Erythroblast (primary cell): ENCODE measurements at regions not wholly inside any gene's neighbourhood (a gene's known extent, or its start where the extent isn't known, plus 50 kb on each side); places are given as distances from the start of the nearest gene placed in this dataset.

Source experiments
- DNase-seq, 2 experiments: peaks; one replicate each; lab custom pipeline; 2025; lab: John Stamatoyannopoulos, UW
- GATA1 ChIP-seq: IDR thresholded peaks from 2 replicates; pipeline ENCODE4 v1.6.1; 2011; ENCODE audit warnings: low read depth, mild to moderate bottlenecking, control low read depth, low read length, moderate library complexity
- POLR2A ChIP-seq: IDR thresholded peaks from 2 replicates; pipeline ENCODE4 v1.6.1; 2011; ENCODE audit warnings: mild to moderate bottlenecking, low read length

DNA sequence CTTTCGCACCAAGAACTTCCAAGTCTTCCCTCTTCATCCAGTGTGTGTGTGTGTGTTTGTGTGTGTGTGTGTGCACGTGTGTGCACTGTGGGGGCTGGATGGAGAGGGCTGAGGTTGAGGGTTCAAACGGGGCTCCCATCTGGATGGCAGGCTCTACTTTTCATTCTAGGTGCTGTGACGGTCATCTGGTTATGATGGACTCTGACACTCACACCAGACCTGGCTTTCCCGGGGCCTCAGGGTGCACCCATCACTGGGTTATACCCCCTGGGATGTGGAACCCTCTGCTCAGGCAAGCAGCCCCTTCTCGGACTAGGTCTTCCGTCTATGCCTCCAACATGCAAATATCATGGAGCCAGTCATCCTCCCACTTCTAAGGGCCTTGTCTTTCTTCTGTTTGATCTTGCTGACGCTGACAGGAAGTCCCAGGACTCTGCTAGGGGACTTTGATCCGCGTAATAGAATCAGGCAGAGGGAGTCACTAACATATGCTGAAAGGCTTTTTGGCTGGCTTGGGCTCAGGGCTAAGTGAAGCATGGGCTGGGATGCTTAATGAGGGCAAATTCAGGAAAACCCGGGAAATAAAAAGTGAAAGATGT, 313.6 kb downstream of the CDC5L start:
- no peak for DNase-seq
- TF ChIP-seq POLR2A (no peak), GATA1 (no peak)

GRCh38 chr6:44701637-44702101, 314.2 kb downstream of the CDC5L start:
- TF ChIP-seq POLR2A (no peak), GATA1 (no peak)
- no peak for DNase-seq

DNA sequence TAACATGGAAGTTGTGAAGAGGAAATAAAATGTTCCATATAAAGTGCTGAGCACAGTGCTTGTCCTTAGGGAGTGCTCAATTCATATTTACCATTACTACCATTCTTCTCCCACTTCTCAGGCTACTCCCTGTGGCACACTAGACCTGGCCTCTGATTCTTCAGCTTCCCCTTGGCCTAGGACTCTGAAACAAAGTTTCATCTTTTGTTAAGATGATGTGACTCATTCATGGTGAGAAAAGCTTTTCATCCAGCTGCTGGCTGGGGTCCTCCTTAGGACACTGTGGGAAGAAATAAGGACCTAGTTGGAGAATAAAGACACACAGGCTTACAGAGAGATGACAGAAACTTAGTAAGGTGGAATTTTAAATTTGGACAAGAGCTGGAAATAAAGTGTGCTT, 314.8 kb downstream of the CDC5L start:
- no peak for DNase-seq
- no peak for TF ChIP-seq GATA1
- TF ChIP-seq POLR2A: no peak

DNA sequence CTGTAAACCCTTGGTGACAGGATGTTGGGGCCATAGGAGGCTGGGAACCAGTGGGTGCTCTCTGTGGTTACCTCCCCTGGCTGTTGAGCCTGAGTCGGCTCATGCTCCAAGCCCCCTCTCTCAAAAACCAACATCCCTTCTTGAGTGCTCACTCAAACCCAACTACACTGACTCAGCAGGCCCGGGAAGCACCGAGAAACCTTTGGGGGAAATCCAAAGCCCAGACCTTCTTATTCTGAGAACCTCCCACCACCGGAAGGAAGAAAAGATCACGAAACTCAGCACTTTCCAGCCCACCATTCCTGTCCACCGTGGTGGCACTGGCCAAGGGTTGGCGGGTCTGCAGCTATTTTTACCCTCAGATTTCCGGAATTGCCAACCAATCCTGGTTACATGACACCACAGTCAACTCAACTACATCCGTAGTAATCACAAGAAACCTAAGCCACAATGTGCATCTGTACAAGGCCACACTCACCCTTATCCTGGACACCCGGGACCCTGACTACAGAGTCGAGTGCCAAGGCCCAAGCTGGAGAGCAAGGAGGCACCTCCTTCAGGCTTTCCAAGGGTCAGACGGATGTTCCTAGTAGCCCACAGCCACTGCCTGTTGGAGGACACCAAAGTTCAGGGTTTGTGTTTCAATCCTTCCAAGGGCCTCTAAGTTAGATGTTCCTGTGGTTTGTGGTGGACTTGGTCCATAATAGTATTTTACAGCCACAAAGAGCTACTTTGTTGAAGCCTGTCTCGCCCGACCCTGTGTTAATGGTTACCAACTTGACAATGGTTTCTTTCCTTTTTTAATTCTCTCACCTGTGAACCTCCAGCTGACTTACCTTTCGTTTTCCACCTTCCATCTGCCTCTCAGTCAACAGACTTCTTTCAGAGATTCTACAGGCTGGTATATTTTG, 317.0 kb downstream of the CDC5L start:
- no peak for DNase-seq
- TF ChIP-seq GATA1: no peak
- no peak for TF ChIP-seq POLR2A

- TF ChIP-seq POLR2A: no peak
- no peak for TF ChIP-seq GATA1
- DNase-seq: no peak
Observed at GRCh38 chr6:44705596-44705995, 318.1 kb downstream of the CDC5L start.

DNA sequence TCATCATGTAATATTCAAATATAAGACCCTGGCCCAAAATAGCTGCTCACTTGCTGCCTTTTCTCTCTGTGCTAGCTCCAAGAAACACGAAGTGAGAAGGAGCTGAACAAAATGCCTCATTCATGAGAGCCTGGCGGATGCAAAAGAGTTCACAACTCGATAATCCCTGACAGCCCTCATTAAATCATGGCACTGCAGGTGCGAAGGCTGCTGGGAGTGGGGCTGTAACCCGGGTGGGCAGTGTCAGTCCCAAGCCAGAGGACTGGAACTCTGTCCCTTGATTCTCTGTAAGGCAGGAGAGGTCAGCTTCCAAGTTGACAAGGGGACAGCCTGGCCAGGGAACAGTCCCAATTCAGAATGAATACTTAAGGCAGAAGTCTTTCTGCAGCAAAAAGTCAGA, 318.5 kb downstream of the CDC5L start:
- TF ChIP-seq POLR2A: no peak
- TF ChIP-seq GATA1: no peak
- DNase-seq: no peak

GRCh38 chr6:44708208-44708607, 320.7 kb downstream of the CDC5L start:
- TF ChIP-seq GATA1 (no peak), POLR2A (no peak)
- DNase-seq: no peak

DNA sequence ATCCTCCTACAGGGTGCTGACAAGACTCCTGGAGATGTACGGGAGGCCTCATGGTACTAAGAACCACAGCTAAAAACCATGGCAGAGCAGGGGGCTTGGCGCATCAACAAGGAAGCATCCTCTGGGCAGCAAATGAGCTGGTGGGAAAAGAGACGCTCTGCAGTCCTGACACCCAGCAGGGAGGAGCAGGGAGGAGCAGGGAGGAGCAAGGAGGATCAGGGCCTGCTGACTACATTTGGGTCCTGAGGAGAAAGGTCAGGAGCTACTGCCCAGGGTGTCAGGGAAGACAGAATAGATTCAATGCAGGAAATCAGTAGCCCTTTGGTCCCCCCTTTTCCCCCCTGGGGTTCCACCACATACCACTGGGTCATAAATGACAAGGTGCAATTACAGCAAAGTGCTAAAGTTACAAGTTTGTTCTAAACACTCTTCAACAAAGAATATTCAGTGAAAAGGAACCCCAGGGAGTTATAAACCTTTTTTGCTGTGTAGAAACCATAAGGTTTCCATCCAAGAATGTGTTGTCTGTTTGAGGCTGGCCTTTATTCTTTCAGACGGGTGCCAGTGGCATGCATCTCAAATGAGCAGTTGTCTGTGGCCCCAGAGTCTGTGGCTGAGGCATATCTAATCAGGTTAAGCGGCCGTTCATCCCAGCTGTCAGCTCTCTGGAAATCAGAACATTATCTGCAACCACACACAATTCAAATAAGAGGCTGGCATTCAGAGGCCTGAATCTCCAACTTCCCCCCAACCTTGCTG, 325.0 kb downstream of the CDC5L start:
- TF ChIP-seq GATA1: no peak
- DNase-seq: no peak

- DNase-seq: no peak
- TF ChIP-seq POLR2A (no peak), GATA1 (no peak)
Observed at GRCh38 chr6:44715188-44715587, 327.7 kb downstream of the CDC5L start.

GRCh38 chr6:44715925-44716324, 328.4 kb downstream of the CDC5L start:
- TF ChIP-seq POLR2A (no peak), GATA1 (no peak)
- no peak for DNase-seq

DNA sequence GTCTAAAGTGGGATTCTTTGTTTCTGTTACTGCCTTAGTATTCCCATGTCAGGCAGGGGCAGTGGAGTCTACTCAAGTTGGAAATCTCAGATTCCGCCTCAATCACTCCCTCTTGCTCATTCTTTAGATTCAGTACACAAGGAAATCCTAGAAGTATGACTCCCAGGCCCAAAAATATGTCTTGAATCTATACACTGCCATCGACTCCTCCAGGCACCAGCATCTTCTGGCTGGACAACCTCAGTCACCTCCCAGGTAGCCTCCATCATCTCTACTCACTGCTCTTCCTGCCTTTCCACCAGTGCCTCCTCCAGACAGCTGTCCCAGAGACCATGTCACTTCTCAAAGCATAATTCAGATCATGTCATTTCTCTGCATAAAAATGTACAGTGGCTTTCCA, 329.9 kb downstream of the CDC5L start:
- TF ChIP-seq GATA1 (no peak), POLR2A (no peak)
- DNase-seq: no peak

GRCh38 chr6:44721954-44722578, 334.6 kb downstream of the CDC5L start:
- DNase-seq: no peak
- TF ChIP-seq GATA1: no peak
- TF ChIP-seq POLR2A: no peak

- no peak for TF ChIP-seq GATA1
- no peak for TF ChIP-seq POLR2A
- DNase-seq: no peak
Observed at GRCh38 chr6:44722736-44723135, 335.2 kb downstream of the CDC5L start.
